Caco-2 (cell line): ENCODE measurements at regions not wholly inside any gene's neighbourhood (a gene's known extent, or its start where the extent isn't known, plus 50 kb on each side); places are given as distances from the start of the nearest gene placed in this dataset.

Source experiments
- BruUV-seq: library from RNA; stranded (reverse); fragments of 400-500 nt; replicated peaks from 2 replicates; lab custom pipeline; 2021; lab: Mats Ljungman, UMichigan
- CTCF ChIA-PET: fragments of 300-600 bp; sonication (Branson Sonifier 250); formaldehyde crosslinking; loops from one replicate; lab custom pipeline; 2022; ENCODE audit warnings: antibody characterized with exemption; lab: Charles Lee
- POLR2A ChIA-PET: fragments of 300-600 bp; sonication (Branson Sonifier 250); formaldehyde crosslinking; loops from one replicate; lab custom pipeline; 2022; ENCODE audit warnings: antibody characterized with exemption; lab: Charles Lee
- DNase-seq, 2 experiments: peaks; one replicate each; pipeline versions ENCODE4 v3.0.0 to v3.0.0-alpha.2; 2020 to 2022
- H3K27me3 ChIP-seq: replicated peaks from 2 replicates; pipeline ENCODE4 v1.6.0; 2011; ENCODE audit warnings: low read length; ENCODE audit not compliant: control insufficient read depth, insufficient read depth
- H3K36me3 ChIP-seq: 2 replicates; pipeline ENCODE4 v1.5.1; 2011; ENCODE audit warnings: low read length; ENCODE audit not compliant: control insufficient read depth, insufficient read depth
- H3K4me1 ChIP-seq: fragments of 250-450 bp; sonication (Bioruptor Pico); 2 replicates; pipeline ENCODE4 v1.5.1; 2020; ENCODE audit warnings: mild to moderate bottlenecking
- H3K4me3 ChIP-seq: 2 replicates; pipeline ENCODE4 v1.5.1; 2011; ENCODE audit warnings: low read depth, mild to moderate bottlenecking, control low read depth, low read length
- H3K9me3 ChIP-seq: fragments of 250-450 bp; sonication (Bioruptor Pico); 2 replicates; pipeline ENCODE4 v1.5.1; 2020; ENCODE audit warnings: mild to moderate bottlenecking, moderate library complexity
- H3K27ac Mint-ChIP-seq: one replicate; pipeline ENCODE4 v1.8.0; 2022; ENCODE audit warnings: mixed read lengths; ENCODE audit not compliant: unreplicated experiment
- H3K27me3 Mint-ChIP-seq: one replicate; pipeline ENCODE4 v1.8.0; 2022; ENCODE audit warnings: mixed read lengths; ENCODE audit not compliant: insufficient read depth, unreplicated experiment
- H3K36me3 Mint-ChIP-seq: one replicate; pipeline ENCODE4 v1.8.0; 2022; ENCODE audit warnings: mild to moderate bottlenecking, mixed read lengths; ENCODE audit not compliant: insufficient read depth, unreplicated experiment
- H3K4me1 Mint-ChIP-seq: one replicate; pipeline ENCODE4 v1.8.0; 2022; ENCODE audit warnings: low read depth, mixed read lengths; ENCODE audit not compliant: unreplicated experiment
- H3K4me3 Mint-ChIP-seq: one replicate; pipeline ENCODE4 v1.8.0; 2022; ENCODE audit warnings: mild to moderate bottlenecking, moderate library complexity, mixed read lengths; ENCODE audit not compliant: unreplicated experiment
- H3K9me3 Mint-ChIP-seq: one replicate; pipeline ENCODE4 v1.8.0; 2022; ENCODE audit warnings: mixed read lengths; ENCODE audit not compliant: unreplicated experiment
- CTCF ChIP-seq, 2 experiments: fragments of 200-600 bp in 1 of 2; IDR thresholded peaks; 1 replicate in 1 of 2; 2 replicates in 1 of 2; pipeline versions ENCODE4 v1.5.1 to v1.8.0; 2011 to 2022; ENCODE audit warnings: antibody characterized with exemption in 1 of 2, control low read depth in 1 of 2, inconsistent platforms in 1 of 2, low read depth in 1 of 2, low read length in 1 of 2, mild to moderate bottlenecking in 1 of 2, moderate library complexity in 1 of 2; ENCODE audit not compliant: insufficient read depth in 1 of 2, severe bottlenecking in 1 of 2, unreplicated experiment in 1 of 2
- intact Hi-C: fragments of 100-400 bp; cut with micrococcal nuclease; formaldehyde crosslinking; loops from one replicate; pipeline ENCODE4 v1.10.0; 2022; ENCODE audit not compliant: unreplicated experiment

DNA sequence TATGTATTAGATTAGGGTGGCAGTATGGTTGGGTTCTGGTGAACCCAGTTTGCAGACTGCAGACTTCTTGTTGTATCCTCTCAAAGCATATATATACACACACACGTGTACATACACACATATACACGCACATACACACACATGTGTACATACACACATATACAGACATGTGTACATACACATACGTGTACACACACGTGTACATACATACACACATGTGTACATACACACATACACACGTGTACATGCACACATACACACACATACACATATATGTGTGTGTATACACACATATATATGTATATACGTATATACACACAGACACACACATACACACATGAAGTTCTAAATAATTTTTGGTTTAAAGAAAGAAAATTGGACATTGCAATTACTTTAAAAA, 780.2 kb downstream of the FLRT2 start:
- CTCF ChIA-PET = no interaction called here
- Histone ChIP-seq H3K9me3 (0 out of 2 replicates have a peak, but pooled peaks cover 3% of the 10 kb centered on the region), H3K27me3 (no peaks in the 10 kb centered on the region), H3K4me1 (no peaks in the 10 kb centered on the region), H3K4me3 (no peak overlapping the region), H3K36me3 (no peaks in the 10 kb centered on the region)
- Mint-ChIP-seq H3K4me3 (no peak overlapping the region), H3K27me3 (peaks cover 5% of the 10 kb centered on the region), H3K9me3 (peaks cover 9% of the 10 kb centered on the region), H3K36me3 (no peaks in the 10 kb centered on the region), H3K27ac (no peak overlapping the region), H3K4me1 (no peaks in the 10 kb centered on the region)
- intact Hi-C loops = no loop called here
- POLR2A ChIA-PET = no interaction called here
- no peak for DNase-seq
- BruUV-seq = no TSS peak
- no peak for TF ChIP-seq CTCF (IDR thresholded peaks at IDR 0.05; ENCODE audit: insufficient read depth in 1 of 2, low read depth in 1 of 2, low read length in 1 of 2, severe bottlenecking in 1 of 2, unreplicated experiment in 1 of 2)

DNA sequence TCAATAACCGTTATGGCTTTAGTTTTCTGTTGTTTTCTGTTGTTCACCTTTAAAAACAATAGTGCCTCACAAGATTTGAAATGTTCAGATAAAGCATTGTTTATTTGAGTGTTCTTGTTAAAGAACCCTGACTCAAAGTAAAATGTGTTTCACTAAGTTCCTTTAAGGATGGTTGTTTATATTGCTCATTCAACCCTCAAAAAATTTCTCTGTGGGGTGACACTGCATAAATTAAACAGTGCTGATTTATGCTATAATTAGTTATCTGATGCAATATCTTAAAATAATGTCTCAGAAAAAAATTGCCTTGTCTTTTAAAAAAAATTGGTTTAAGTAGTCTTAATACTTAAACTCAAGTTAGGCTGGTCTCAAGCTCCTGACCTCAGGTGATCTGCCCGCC, 775.1 kb downstream of the FLRT2 start:
- no peak for DNase-seq
- ChIA-PET POLR2A (no interaction called here), CTCF (no interaction called here)
- peaks cover 5% of the 10 kb centered on the region for H3K27me3 Mint-ChIP-seq
- no peak for TF ChIP-seq CTCF (IDR thresholded peaks at IDR 0.05; ENCODE audit: insufficient read depth in 1 of 2, low read depth in 1 of 2, low read length in 1 of 2, severe bottlenecking in 1 of 2, unreplicated experiment in 1 of 2)
- Histone ChIP-seq H3K27me3 (no peaks in the 10 kb centered on the region), H3K36me3 (no peaks in the 10 kb centered on the region), H3K4me1 (no peaks in the 10 kb centered on the region), H3K9me3 (0 out of 2 replicates have a peak, but pooled peaks cover 3% of the 10 kb centered on the region), H3K4me3 (no peak overlapping the region)
- no peaks in the 10 kb centered on the region for H3K36me3 Mint-ChIP-seq
- no peaks in the 10 kb centered on the region for H3K4me1 Mint-ChIP-seq
- H3K27ac Mint-ChIP-seq = no peak overlapping the region
- H3K4me3 Mint-ChIP-seq = no peak overlapping the region
- BruUV-seq = no TSS peak
- no peaks in the 10 kb centered on the region for H3K9me3 Mint-ChIP-seq
- intact Hi-C loops = no loop called here

GRCh38 chr14:86299994-86300393, 770.0 kb downstream of the FLRT2 start:
- H3K4me1 ChIP-seq = no peaks in the 10 kb centered on the region
- no peaks in the 10 kb centered on the region for H3K36me3 ChIP-seq
- no peak for TF ChIP-seq CTCF (IDR thresholded peaks at IDR 0.05; ENCODE audit: insufficient read depth in 1 of 2, low read depth in 1 of 2, low read length in 1 of 2, severe bottlenecking in 1 of 2, unreplicated experiment in 1 of 2)
- no peaks in the 10 kb centered on the region for H3K4me1 Mint-ChIP-seq
- no peak for DNase-seq
- no peak overlapping the region for H3K27ac Mint-ChIP-seq
- no peaks in the 10 kb centered on the region for H3K9me3 Mint-ChIP-seq
- no peaks in the 10 kb centered on the region for H3K36me3 Mint-ChIP-seq
- POLR2A ChIA-PET = no interaction called here
- H3K27me3 Mint-ChIP-seq = peaks cover 2% of the 10 kb centered on the region
- no peaks in the 10 kb centered on the region for H3K27me3 ChIP-seq
- CTCF ChIA-PET = no interaction called here
- no peak overlapping the region for H3K4me3 ChIP-seq
- intact Hi-C loops = no loop called here
- no peak overlapping the region for H3K4me3 Mint-ChIP-seq
- no TSS peak for BruUV-seq
- H3K9me3 ChIP-seq = no peaks in the 10 kb centered on the region
